ENCODE measurements at regions not wholly inside any gene's neighbourhood (a gene's known extent, or its start where the extent isn't known, plus 50 kb on each side); places are given as distances from the start of the nearest gene placed in this dataset.

DNA sequence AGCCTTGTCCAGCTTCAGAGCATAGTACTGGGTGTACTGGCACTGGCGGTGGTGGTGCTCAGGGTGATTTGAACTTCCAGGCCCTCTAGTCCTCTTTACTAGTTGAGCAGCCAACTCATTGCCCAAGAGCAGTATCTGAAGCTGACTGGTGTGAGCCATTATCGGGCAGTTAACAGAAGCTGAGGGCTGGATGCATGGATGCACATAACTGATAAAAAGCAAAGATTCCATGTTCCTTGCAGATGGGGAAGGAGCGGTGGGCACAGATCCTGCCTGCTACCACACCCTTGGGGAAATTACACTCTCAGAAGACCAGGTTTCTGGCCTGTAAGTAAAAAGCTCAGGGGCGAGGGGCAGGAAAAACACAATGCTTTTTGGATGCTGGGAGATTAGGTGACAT is 499.4 kb upstream of the ARGLU1 start:
- DNase-seq: no peak

DNA sequence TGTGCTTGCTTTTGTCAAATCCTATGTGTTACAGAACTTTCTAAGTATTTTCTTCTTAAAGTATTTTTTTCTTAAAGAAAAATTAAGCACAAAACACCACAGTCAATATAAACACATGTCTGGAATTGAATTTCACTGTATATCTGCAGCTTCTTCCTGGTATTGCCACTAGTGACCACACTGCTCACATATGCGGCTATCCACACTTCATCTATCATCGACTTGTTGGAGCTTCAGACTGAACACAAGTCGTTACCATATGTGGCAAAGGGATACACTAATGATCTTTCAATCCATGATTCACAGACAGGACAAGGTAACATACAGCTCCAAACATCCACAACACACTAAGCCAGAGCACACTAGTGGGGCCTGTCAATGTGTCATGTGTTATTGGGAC is 498.4 kb upstream of the ARGLU1 start:
- no peak for DNase-seq

DNA sequence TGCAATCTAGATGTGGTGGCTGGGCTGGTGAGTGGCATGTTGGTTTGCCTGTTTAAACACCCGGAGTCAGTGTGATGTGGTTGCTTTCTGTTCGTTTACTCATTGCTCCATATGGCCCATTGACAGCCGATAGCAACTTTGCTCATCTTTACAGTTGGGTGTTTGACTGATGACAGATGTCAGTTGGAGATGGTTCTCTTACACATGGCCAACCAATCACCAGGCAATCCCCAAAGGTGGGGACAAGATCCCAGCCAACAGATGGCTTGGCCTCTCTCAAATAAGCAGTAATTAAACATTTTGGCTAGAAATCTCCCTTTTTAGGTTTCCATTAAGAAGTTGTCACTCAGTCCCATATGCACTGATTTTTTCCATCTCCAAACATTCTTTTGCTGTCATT is 497.1 kb upstream of the ARGLU1 start:
- no peak for DNase-seq

DNA sequence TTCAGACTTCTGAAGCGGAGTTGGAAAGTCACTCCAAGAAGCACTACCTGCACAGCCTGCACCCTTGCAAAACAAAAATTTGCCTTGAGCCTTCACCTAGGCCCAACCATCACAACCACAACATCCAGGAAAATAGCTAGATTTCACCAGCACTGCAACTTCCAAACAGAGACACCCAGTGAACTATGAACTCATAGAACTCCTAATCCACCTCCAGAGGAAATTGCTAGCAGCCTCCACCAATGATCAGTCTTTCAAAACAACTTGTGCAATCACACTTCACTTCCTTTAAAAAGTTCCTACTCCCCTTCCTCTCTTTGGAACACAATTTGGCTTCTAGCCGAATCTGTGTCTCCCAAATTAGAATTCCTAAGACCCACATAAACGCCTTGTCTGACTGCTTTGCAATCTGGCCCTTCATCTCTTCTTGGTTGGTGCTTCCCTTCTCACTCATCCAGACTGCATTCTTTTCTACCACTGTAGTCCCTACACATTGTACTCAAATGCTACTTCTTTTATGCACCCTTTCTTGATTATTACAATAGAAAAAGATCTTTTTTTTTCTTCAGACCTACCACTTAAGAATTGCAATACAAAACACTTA is 489.2 kb upstream of the ARGLU1 start:
- DNase-seq: no peak

- DNase-seq: no peak
Observed at GRCh38 chr13:107043021-107043956, 475.4 kb upstream of the ARGLU1 start.

- no peak for DNase-seq
Observed at GRCh38 chr13:107035778-107036177, 467.8 kb upstream of the ARGLU1 start.

- no peak for DNase-seq
Observed at GRCh38 chr13:107035186-107035585, 467.2 kb upstream of the ARGLU1 start.

DNA sequence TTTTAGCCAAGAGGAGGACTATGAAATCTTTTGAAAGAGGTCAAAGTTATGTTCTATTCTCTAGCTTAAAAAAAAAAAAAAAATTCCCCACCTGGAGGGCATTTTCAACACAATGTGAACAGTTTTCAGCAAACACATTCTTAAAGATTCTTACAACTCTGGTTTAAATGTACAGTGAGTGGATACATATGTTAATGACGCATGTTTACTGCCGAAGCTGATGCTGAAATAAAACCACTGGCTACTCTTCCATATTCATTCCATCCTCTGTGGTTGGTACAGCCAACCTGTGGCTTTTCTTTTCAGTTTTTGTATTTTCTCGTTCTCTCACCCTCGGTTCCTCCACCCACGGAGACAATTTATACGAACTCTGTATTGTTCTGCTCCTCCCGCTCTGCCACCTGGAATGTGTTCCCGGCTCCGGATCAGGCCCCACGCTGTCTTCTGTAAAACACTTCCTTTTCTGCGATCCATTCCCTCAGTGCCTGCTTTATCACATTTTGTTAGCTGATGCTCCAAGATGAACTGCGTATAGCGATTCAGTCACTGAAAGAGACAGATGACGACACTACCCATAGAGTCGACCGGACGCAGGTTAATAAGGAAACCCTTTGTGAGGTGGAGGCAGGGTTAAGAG is 466.4 kb upstream of the ARGLU1 start:
- no peak for DNase-seq

DNA sequence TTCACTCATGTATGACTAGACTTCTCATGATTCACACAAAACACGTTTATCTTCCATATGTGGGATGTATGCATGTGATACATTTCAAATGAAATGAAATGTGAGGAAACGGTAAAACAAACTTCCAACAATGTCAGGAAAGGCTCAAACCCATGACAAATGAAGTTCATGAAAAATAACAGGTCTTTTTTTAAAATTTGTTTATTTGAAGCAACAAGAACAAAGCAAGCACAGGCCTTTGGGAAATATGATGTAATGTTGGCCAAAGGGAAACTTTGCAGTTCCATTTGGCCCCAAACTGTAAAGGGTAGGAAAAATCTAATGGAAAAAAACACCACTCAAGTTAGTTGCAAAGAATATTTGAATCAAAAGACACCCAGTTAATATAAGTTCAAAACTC is 463.8 kb upstream of the ARGLU1 start:
- DNase-seq: no peak

- no peak for DNase-seq
Observed at GRCh38 chr13:107028751-107029150, 460.8 kb upstream of the ARGLU1 start.

GRCh38 chr13:107025991-107026390 is 458.1 kb upstream of the ARGLU1 start:
- DNase-seq: no peak

- no peak for DNase-seq
Observed at GRCh38 chr13:107023335-107023734, 455.4 kb upstream of the ARGLU1 start.

DNA sequence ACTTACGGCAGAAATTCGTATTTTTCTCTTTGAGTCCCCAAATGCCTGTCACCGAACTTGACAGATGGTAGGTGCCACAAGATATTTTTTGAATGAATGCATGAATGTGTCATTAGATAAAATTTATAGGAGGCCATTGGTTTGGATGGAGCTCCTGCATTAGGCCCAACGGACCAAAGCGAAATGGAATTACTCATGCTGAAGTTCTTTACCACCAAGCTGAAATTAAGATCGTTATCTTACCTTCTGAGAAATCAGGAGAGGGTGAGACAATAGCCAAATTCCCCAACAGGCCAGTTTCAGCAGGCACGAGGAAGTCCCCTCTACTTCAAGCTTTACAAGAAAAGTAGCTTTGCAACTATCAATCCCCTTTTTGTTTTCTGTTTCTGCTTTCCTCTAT is 452.5 kb upstream of the ARGLU1 start:
- DNase-seq: no peak

- DNase-seq: no peak
Observed at GRCh38 chr13:107018285-107018684, 450.3 kb upstream of the ARGLU1 start.

DNA sequence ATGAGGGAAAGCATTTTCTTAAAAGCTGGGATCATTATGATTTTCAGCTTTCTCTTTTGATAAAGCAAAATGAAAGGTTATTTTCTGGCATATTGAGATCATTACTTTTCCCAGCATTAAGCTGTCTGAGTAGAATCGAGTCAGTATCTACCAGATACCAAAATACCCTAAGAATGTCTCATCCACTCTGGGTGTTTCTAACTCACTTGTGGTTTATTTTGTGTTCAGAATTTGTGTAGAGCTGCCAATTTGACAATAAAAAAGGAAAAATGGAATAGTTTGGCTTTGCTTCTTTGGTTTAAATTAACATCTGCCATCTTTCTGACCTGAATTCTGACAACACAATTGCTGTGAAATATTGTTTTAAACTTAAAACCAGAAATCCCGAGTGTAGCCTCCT is 438.7 kb upstream of the ARGLU1 start:
- DNase-seq: no peak

DNA sequence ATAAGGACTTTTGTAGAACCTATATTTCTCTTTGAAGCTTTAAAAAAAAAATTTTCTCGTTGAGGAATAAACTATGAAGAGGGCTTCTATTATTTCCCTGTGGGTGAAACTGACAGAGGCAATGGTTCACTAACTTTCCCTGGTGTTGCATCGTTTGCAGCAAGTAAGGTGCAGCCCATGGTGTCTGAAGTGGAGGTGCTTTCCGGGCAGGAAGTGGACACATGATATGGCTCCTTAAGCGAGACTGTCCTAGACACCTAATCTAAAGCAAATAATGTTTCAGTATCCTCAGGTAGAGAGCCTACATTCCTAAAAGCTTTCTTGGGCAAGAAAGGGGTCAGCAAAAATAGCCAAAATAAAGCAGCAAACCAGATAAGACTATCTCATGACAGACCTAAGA is 437.6 kb upstream of the ARGLU1 start:
- DNase-seq: no peak

DNA sequence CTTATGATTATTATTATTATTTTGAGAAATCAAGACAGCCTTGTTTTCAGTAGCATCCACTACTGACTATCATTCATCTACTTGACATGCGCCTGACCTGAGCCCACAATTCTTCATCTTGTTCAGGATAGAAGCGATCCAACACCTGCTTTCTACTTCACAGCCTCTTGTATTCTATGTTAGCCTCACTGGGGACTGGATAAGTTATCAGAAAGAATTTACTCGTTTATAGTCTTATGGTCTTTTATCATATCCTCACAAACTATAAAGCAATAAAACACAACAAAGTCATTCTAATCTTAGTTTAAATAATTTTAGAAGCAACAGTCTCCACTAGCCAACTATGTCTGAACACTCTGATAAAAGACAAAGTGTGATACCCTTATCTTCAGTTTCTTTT is 436.0 kb upstream of the ARGLU1 start:
- no peak for DNase-seq

GRCh38 chr13:106998664-106999063 is 430.7 kb upstream of the ARGLU1 start:
- no peak for DNase-seq

GRCh38 chr13:106997696-106998095 is 429.8 kb upstream of the ARGLU1 start:
- DNase-seq: no peak

DNA sequence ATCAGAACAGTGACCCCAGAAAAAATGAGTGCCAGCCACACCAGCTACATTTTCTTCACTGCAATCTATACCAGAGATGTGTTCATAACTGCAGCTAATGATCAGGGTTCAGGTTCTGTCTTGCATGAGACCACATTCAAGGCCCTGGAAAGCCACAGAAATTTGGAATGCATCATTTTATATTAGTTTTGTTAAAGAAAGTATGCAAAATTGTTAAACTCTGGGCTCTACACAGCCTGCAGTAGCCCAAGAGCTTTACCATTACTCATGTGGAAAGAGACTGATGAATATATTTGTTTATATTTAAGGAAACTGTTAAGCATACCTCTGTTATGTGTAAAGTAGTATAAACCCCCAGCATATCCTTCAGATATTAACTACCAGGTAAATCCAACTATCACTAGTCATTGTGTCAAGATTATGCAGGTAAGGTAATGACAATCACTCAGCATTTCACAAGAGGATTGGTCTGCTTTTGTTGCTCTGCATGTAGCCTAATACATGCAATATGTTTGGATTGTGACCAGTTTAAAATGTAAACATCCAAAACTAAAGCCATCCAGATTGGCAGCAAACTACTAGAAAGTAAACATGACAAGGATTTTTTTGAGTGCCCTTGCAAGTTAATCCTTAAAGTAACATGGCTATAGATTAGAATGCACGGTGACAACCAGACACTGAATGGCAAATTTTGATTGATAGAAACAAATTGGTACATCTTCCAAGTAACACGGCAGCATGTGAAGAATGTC is 429.1 kb upstream of the ARGLU1 start:
- no peak for DNase-seq

DNA sequence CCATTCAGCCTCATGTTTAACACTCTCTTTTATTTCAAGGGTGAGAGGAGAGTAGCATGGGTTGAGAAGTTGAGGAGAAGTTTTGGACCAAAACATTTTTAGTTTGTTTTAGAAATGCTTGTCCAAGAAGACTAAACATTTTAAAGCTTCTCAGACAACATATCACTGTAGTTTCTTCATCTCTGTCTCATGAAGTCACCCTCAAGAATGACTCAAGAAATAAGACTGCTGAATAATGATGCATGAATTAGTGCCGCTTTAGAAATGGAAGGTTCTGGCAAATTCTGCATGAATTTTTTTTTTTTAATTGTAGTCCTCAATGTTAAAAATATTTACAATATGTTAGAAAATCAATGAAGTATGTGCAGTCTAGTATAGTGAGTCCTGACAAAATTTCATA is 422.7 kb upstream of the ARGLU1 start:
- no peak for DNase-seq

- no peak for DNase-seq
Observed at GRCh38 chr13:106989876-106990275, 421.9 kb upstream of the ARGLU1 start.

- DNase-seq: no peak
Observed at GRCh38 chr13:106987427-106987785, 419.5 kb upstream of the ARGLU1 start.

Measured in NCI-H1436 treated with DMSO at 0.1 percent for 48 hours (cell line).